OCI-LY3 (cell line): ENCODE measurements at regions not wholly inside any gene's neighbourhood (a gene's known extent, or its start where the extent isn't known, plus 50 kb on each side); places are given as distances from the start of the nearest gene placed in this dataset.

Experiments
- EZH2phosphoT487 ChIP-seq: fragments of 200-600 bp; shearing (Covaris generic); IDR thresholded peaks from 2 replicates; pipeline ENCODE4 v1.6.1; 2018; ENCODE audit warnings: antibody characterized with exemption, mixed run types, low read depth
- TF ChIP-seq, protein P1 (sequence below): fragments of 200-600, 300-600 bp; sonication (generic); IDR thresholded peaks from 2 replicates; pipeline ENCODE4 v1.5.1; 2014; ENCODE audit warnings: antibody characterized with exemption, low read length, low read depth

DNA sequence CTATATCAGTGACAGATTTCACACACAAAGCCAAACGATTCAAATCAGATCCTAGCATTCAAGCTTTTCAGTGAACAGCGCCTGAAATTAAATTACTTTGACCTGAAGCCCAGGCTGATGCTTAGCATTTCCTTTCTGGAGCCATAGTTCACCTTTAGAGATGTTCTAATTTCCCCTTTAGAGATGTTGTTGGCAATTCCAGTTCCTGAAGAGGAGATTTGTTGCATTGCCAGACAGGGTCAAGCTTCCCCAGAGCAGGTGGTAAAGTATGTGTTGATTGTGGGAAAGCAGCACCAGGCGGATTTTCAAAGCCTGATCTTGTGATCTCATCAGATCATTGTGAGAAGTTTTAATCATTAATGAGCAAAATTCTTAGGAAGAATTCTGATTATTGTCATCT is 609.8 kb upstream of the KLF12 start:
- TF ChIP-seq, protein P1, sequence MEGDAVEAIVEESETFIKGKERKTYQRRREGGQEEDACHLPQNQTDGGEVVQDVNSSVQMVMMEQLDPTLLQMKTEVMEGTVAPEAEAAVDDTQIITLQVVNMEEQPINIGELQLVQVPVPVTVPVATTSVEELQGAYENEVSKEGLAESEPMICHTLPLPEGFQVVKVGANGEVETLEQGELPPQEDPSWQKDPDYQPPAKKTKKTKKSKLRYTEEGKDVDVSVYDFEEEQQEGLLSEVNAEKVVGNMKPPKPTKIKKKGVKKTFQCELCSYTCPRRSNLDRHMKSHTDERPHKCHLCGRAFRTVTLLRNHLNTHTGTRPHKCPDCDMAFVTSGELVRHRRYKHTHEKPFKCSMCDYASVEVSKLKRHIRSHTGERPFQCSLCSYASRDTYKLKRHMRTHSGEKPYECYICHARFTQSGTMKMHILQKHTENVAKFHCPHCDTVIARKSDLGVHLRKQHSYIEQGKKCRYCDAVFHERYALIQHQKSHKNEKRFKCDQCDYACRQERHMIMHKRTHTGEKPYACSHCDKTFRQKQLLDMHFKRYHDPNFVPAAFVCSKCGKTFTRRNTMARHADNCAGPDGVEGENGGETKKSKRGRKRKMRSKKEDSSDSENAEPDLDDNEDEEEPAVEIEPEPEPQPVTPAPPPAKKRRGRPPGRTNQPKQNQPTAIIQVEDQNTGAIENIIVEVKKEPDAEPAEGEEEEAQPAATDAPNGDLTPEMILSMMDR, result no peak
- no peak for TF ChIP-seq EZH2phosphoT487
